ENCODE measurements at regions not wholly inside any gene's neighbourhood (a gene's known extent, or its start where the extent isn't known, plus 50 kb on each side); places are given as distances from the start of the nearest gene placed in this dataset.

DNA sequence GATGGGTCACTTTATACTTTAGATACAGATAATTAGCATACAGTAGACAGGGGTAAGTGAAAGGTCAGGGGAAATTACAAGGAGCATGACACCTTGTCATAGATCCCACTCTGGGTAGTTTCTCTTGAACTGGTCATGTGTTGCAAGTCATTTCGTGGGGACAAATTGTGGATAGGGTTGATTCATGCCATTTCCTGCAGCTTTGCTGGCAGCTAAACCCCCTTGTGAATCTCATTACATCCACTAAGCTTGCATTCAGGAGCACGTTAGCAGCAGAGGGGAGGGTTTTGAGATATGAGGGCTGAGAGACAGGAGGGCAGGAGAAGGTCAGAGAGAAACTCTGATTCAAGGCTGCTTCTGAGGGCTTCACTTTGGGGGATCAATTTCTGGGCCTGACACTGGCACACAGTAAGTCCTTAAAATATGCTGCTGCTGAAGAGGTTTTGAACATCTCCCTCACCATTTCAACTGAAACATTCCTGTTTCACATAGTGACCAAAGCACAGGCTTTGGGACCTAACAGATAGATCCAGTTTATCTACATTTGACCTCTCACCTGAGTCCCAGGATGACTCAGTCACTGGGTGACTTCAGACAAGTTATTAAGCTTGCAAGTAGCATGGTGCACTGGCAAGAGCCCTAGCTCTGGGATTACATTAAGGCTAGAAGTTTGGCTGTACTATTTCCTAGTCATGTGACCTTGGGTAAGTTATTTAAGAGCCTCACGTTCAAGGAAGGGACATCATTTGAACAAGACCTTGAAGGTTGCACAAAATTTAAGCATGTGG lies 206.0 kb upstream of the USP24 start:
- H3K4me1 ChIP-seq (replicated peaks), result no peaks in the 10 kb centered on the region
- 69% methylated on average over 3 of the region's 3 CpGs for whole genome bisulfite sequencing

GRCh38 chr1:55420026-55420425 lies 204.9 kb upstream of the USP24 start:
- Histone ChIP-seq H3K27ac (no peak overlapping the region), H3K4me3 (no peak overlapping the region), H3K9me3 (no peaks in the 10 kb centered on the region), H3K27me3 (replicated peaks; ENCODE audit: insufficient read depth) (no peaks in the 10 kb centered on the region), H3K4me1 (replicated peaks) (no peaks in the 10 kb centered on the region), H3K36me3 (no peaks in the 10 kb centered on the region)
- DNase-seq (ENCODE audit: low spot score), result no peak
- 66% methylated on average over 2 of the region's 2 CpGs for WGBS
- intact Hi-C loops (cut with DNase I), result no loop called here
- TF ChIP-seq, protein P1, sequence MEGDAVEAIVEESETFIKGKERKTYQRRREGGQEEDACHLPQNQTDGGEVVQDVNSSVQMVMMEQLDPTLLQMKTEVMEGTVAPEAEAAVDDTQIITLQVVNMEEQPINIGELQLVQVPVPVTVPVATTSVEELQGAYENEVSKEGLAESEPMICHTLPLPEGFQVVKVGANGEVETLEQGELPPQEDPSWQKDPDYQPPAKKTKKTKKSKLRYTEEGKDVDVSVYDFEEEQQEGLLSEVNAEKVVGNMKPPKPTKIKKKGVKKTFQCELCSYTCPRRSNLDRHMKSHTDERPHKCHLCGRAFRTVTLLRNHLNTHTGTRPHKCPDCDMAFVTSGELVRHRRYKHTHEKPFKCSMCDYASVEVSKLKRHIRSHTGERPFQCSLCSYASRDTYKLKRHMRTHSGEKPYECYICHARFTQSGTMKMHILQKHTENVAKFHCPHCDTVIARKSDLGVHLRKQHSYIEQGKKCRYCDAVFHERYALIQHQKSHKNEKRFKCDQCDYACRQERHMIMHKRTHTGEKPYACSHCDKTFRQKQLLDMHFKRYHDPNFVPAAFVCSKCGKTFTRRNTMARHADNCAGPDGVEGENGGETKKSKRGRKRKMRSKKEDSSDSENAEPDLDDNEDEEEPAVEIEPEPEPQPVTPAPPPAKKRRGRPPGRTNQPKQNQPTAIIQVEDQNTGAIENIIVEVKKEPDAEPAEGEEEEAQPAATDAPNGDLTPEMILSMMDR (IDR thresholded peaks at IDR 0.05), result no peak
- no peak for TF ChIP-seq POLR2A (IDR thresholded peaks at IDR 0.05)
- no peak for TF ChIP-seq POLR2AphosphoS5 (IDR thresholded peaks at IDR 0.05)

More for the DNA sequence above, 206.0 kb upstream of the USP24 start:
- TF ChIP-seq, protein P1 (IDR thresholded peaks at IDR 0.05), result no peak
- TF ChIP-seq POLR2A (IDR thresholded peaks at IDR 0.05), result no peak
- TF ChIP-seq POLR2AphosphoS5 (IDR thresholded peaks at IDR 0.05), result no peak
- no peak overlapping the region for H3K4me3 ChIP-seq
- DNase-seq (ENCODE audit: low spot score), result no peak
- intact Hi-C loops (cut with DNase I), result no loop called here
- H3K27ac ChIP-seq, result no peak overlapping the region
- no peaks in the 10 kb centered on the region for H3K9me3 ChIP-seq
- H3K36me3 ChIP-seq, result no peaks in the 10 kb centered on the region
- H3K27me3 ChIP-seq (replicated peaks; ENCODE audit: insufficient read depth), result no peaks in the 10 kb centered on the region

GRCh38 chr1:55418208-55419000 lies 203.2 kb upstream of the USP24 start:
- H3K27me3 ChIP-seq (replicated peaks; ENCODE audit: insufficient read depth), result no peaks in the 10 kb centered on the region
- intact Hi-C loops (cut with DNase I), result no loop called here
- H3K36me3 ChIP-seq, result no peaks in the 10 kb centered on the region
- DNase-seq (ENCODE audit: low spot score), result no peak
- no peak for TF ChIP-seq POLR2AphosphoS5 (IDR thresholded peaks at IDR 0.05)
- no peak for TF ChIP-seq POLR2A (IDR thresholded peaks at IDR 0.05)
- TF ChIP-seq, protein P1 (IDR thresholded peaks at IDR 0.05), result no peak
- 85% methylated on average over 10 of the region's 10 CpGs for WGBS
- no peak overlapping the region for H3K4me3 ChIP-seq
- no peak overlapping the region for H3K27ac ChIP-seq
- no peaks in the 10 kb centered on the region for H3K9me3 ChIP-seq
- H3K4me1 ChIP-seq (replicated peaks), result no peaks in the 10 kb centered on the region

DNA sequence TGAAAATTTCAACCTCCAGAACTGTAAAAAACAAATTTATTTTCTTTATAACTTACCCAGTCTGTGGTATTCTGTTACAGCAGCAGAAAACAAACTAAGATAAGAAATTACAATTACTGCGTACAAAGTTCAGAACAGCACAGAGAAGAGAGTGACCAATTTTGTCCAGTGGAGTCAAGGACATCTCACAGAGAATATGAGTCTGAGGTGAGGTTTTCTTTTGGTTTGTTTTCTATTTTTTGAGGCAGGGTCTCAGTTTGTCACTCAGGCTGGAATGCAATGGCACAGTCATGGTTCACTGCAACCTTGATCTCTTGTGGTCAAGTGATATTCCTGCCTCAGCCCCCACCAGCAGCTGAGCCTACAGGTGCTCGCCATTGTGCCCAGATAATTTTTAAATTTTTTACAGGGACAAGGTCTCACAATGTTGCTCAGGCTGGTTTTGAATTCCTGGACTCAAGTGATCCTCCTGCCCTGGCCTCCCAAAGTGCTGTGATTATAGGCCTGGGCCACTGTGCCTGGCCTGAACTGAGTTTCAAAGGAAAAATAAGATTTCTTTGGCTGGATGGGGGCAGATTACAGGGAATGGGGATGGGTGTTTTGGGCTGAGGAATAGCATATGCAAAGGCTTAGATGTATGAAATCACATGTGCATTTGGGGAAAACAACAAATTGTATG lies 201.1 kb upstream of the USP24 start:
- no peaks in the 10 kb centered on the region for H3K9me3 ChIP-seq
- no peaks in the 10 kb centered on the region for H3K4me1 ChIP-seq (replicated peaks)
- no peak overlapping the region for H3K4me3 ChIP-seq
- no peak overlapping the region for H3K27ac ChIP-seq
- H3K36me3 ChIP-seq, result no peaks in the 10 kb centered on the region
- no peak for DNase-seq (ENCODE audit: low spot score)
- TF ChIP-seq POLR2AphosphoS5 (IDR thresholded peaks at IDR 0.05) (no peak), POLR2A (IDR thresholded peaks at IDR 0.05) (no peak)
- TF ChIP-seq, protein P1 (IDR thresholded peaks at IDR 0.05), result no peak
- intact Hi-C loops (cut with DNase I), result no loop called here
- no peaks in the 10 kb centered on the region for H3K27me3 ChIP-seq (replicated peaks; ENCODE audit: insufficient read depth)
- 92% methylated on average over 2 of the region's 2 CpGs for WGBS

All from prostate gland (tissue), 2 donors.